ENCODE measurements at regions not wholly inside any gene's neighbourhood (a gene's known extent, or its start where the extent isn't known, plus 50 kb on each side); places are given as distances from the start of the nearest gene placed in this dataset.

DNA sequence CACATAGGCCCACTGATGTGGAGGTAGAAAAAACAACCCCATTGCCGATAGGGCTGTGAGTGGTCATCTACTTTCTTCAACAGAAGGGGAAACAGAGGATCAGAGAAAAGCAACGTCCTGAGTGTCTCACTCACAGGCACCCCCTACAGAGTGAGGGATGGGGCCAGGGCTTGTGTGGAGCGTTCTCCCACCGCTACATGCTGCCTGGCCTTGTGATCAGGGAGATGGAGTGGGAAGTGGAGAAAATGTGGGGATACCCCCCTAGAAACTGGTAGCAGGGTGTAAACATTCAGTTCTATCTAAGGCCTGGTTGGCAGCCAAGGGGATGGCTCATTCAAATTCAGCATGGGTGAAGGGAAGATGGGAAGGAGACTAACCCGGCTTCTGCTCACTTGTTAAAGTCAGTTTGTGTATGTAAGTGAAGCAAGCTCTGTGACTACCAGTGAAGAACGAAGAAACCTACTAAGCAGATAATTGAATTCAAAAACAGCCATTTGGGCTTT, 73.0 kb upstream of the NAV2 start (continued):
- TF ChIP-seq, protein P1, sequence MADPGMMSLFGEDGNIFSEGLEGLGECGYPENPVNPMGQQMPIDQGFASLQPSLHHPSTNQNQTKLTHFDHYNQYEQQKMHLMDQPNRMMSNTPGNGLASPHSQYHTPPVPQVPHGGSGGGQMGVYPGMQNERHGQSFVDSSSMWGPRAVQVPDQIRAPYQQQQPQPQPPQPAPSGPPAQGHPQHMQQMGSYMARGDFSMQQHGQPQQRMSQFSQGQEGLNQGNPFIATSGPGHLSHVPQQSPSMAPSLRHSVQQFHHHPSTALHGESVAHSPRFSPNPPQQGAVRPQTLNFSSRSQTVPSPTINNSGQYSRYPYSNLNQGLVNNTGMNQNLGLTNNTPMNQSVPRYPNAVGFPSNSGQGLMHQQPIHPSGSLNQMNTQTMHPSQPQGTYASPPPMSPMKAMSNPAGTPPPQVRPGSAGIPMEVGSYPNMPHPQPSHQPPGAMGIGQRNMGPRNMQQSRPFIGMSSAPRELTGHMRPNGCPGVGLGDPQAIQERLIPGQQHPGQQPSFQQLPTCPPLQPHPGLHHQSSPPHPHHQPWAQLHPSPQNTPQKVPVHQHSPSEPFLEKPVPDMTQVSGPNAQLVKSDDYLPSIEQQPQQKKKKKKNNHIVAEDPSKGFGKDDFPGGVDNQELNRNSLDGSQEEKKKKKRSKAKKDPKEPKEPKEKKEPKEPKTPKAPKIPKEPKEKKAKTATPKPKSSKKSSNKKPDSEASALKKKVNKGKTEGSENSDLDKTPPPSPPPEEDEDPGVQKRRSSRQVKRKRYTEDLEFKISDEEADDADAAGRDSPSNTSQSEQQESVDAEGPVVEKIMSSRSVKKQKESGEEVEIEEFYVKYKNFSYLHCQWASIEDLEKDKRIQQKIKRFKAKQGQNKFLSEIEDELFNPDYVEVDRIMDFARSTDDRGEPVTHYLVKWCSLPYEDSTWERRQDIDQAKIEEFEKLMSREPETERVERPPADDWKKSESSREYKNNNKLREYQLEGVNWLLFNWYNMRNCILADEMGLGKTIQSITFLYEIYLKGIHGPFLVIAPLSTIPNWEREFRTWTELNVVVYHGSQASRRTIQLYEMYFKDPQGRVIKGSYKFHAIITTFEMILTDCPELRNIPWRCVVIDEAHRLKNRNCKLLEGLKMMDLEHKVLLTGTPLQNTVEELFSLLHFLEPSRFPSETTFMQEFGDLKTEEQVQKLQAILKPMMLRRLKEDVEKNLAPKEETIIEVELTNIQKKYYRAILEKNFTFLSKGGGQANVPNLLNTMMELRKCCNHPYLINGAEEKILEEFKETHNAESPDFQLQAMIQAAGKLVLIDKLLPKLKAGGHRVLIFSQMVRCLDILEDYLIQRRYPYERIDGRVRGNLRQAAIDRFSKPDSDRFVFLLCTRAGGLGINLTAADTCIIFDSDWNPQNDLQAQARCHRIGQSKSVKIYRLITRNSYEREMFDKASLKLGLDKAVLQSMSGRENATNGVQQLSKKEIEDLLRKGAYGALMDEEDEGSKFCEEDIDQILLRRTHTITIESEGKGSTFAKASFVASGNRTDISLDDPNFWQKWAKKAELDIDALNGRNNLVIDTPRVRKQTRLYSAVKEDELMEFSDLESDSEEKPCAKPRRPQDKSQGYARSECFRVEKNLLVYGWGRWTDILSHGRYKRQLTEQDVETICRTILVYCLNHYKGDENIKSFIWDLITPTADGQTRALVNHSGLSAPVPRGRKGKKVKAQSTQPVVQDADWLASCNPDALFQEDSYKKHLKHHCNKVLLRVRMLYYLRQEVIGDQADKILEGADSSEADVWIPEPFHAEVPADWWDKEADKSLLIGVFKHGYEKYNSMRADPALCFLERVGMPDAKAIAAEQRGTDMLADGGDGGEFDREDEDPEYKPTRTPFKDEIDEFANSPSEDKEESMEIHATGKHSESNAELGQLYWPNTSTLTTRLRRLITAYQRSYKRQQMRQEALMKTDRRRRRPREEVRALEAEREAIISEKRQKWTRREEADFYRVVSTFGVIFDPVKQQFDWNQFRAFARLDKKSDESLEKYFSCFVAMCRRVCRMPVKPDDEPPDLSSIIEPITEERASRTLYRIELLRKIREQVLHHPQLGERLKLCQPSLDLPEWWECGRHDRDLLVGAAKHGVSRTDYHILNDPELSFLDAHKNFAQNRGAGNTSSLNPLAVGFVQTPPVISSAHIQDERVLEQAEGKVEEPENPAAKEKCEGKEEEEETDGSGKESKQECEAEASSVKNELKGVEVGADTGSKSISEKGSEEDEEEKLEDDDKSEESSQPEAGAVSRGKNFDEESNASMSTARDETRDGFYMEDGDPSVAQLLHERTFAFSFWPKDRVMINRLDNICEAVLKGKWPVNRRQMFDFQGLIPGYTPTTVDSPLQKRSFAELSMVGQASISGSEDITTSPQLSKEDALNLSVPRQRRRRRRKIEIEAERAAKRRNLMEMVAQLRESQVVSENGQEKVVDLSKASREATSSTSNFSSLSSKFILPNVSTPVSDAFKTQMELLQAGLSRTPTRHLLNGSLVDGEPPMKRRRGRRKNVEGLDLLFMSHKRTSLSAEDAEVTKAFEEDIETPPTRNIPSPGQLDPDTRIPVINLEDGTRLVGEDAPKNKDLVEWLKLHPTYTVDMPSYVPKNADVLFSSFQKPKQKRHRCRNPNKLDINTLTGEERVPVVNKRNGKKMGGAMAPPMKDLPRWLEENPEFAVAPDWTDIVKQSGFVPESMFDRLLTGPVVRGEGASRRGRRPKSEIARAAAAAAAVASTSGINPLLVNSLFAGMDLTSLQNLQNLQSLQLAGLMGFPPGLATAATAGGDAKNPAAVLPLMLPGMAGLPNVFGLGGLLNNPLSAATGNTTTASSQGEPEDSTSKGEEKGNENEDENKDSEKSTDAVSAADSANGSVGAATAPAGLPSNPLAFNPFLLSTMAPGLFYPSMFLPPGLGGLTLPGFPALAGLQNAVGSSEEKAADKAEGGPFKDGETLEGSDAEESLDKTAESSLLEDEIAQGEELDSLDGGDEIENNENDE (IDR thresholded peaks at IDR 0.05; ENCODE audit: insufficient replicate concordance, low read length), result no peak
- TF ChIP-seq SP1 (IDR thresholded peaks at IDR 0.05; ENCODE audit: low read depth, low read length), result no peak
- TF ChIP-seq PHF8 (conservative IDR thresholded peaks at IDR 0.05; ENCODE audit: low read depth, low read length), result no peak
- no peak for TF ChIP-seq BACH1 (IDR thresholded peaks at IDR 0.05; ENCODE audit: low read length)
- TF ChIP-seq CTBP2 (IDR thresholded peaks at IDR 0.05; ENCODE audit: borderline replicate concordance, insufficient read depth, insufficient read length, low read length), result no peak
- TF ChIP-seq ZNF274 (IDR thresholded peaks at IDR 0.05; ENCODE audit: borderline replicate concordance, extremely low read depth, low read length), result no peak
